Activated T-cell treated with anti-CD3 and anti-CD28 coated beads, Interleukin-2, amount 50 U/mL, for 4 hours (primary cell): ENCODE measurements at regions not wholly inside any gene's neighbourhood (a gene's known extent, or its start where the extent isn't known, plus 50 kb on each side); places are given as distances from the start of the nearest gene placed in this dataset.
"Not testable (repeated sequence)": the region's sequence is repeated elsewhere in the genome, so short reads cannot be mapped to it uniquely, and the experiment has no call there.

ENCODE experiments used
- ATAC-seq, 2 donors: fragments of 200-7000 bp; cut with Tn5 transposase; one replicate each; pipeline ENCODE4 v1.10.0; 2021
- DNase-seq: peaks from one replicate; pipeline ENCODE4 v3.0.0-alpha.2; 2020
- H3K27me3 Mint-ChIP-seq: one replicate; pipeline ENCODE4 v1.8.0; 2021; ENCODE audit warnings: low read depth, mixed read lengths
- H3K36me3 Mint-ChIP-seq: one replicate; pipeline ENCODE4 v1.8.0; 2022; ENCODE audit warnings: mixed read lengths; ENCODE audit not compliant: insufficient read depth
- H3K4me1 Mint-ChIP-seq: one replicate; pipeline ENCODE4 v1.8.0; 2021; ENCODE audit warnings: low read depth, mixed read lengths
- H3K4me3 Mint-ChIP-seq: one replicate; pipeline ENCODE4 v1.8.0; 2021; ENCODE audit warnings: mild to moderate bottlenecking, moderate library complexity, mixed read lengths
- H3K9me3 Mint-ChIP-seq: one replicate; pipeline ENCODE4 v1.8.0; 2021; ENCODE audit warnings: mixed read lengths

GRCh38 chr5:6286404-6286803, 91.9 kb downstream of the MED10 start:
- no peak overlapping the region for H3K4me3 Mint-ChIP-seq
- no peak for DNase-seq
- ATAC-seq, result no peak
- H3K4me1 Mint-ChIP-seq, result no peaks in the 10 kb centered on the region
- no peaks in the 10 kb centered on the region for H3K9me3 Mint-ChIP-seq
- peaks cover 7% of the 10 kb centered on the region for H3K27me3 Mint-ChIP-seq
- H3K36me3 Mint-ChIP-seq, result peaks cover 2% of the 10 kb centered on the region

- not testable (repeated sequence) for H3K4me3 Mint-ChIP-seq, H3K4me1 Mint-ChIP-seq, DNase-seq, H3K9me3 Mint-ChIP-seq, H3K27me3 Mint-ChIP-seq, H3K36me3 Mint-ChIP-seq, ATAC-seq
Measured at GRCh38 chr5:6284491-6284890, 93.9 kb downstream of the MED10 start.

GRCh38 chr5:6282352-6282751, 96.0 kb downstream of the MED10 start:
- ATAC-seq (no peak), DNase-seq (no peak)
- Mint-ChIP-seq H3K9me3 (no peaks in the 10 kb centered on the region), H3K4me1 (no peaks in the 10 kb centered on the region), H3K27me3 (peaks cover 7% of the 10 kb centered on the region), H3K36me3 (peaks cover 2% of the 10 kb centered on the region), H3K4me3 (no peak overlapping the region)

- DNase-seq (no peak), ATAC-seq (no peak)
- peaks cover 7% of the 10 kb centered on the region for H3K27me3 Mint-ChIP-seq
Measured at GRCh38 chr5:6281818-6282217, 96.5 kb downstream of the MED10 start.

GRCh38 chr5:6280425-6281100, 97.8 kb downstream of the MED10 start:
- no peak for ATAC-seq
- Mint-ChIP-seq H3K4me1 (no peaks in the 10 kb centered on the region), H3K9me3 (no peaks in the 10 kb centered on the region), H3K27me3 (peaks cover 7% of the 10 kb centered on the region), H3K36me3 (peaks cover 2% of the 10 kb centered on the region), H3K4me3 (no peak overlapping the region)
- DNase-seq, result no peak

More at GRCh38 chr5:6281818-6282217, 96.5 kb downstream of the MED10 start:
- Mint-ChIP-seq H3K9me3 (no peaks in the 10 kb centered on the region), H3K36me3 (peaks cover 2% of the 10 kb centered on the region), H3K4me1 (no peaks in the 10 kb centered on the region), H3K4me3 (no peak overlapping the region)

- peaks cover 2% of the 10 kb centered on the region for H3K36me3 Mint-ChIP-seq
- H3K9me3 Mint-ChIP-seq, result no peaks in the 10 kb centered on the region
- DNase-seq, result no peak
- H3K4me3 Mint-ChIP-seq, result no peak overlapping the region
- peaks cover 5% of the 10 kb centered on the region for H3K27me3 Mint-ChIP-seq
- no peaks in the 10 kb centered on the region for H3K4me1 Mint-ChIP-seq
- no peak for ATAC-seq
Measured at GRCh38 chr5:6279607-6280006, 98.7 kb downstream of the MED10 start.

- H3K36me3 Mint-ChIP-seq, result no peaks in the 10 kb centered on the region
- H3K9me3 Mint-ChIP-seq, result no peaks in the 10 kb centered on the region
- no peak overlapping the region for H3K4me3 Mint-ChIP-seq
- H3K27me3 Mint-ChIP-seq, result no peaks in the 10 kb centered on the region
- no peak for ATAC-seq
- no peaks in the 10 kb centered on the region for H3K4me1 Mint-ChIP-seq
- no peak for DNase-seq
Measured at GRCh38 chr5:6274846-6275543, 103.4 kb downstream of the MED10 start.

GRCh38 chr5:6273749-6274148, 104.6 kb downstream of the MED10 start:
- no peaks in the 10 kb centered on the region for H3K27me3 Mint-ChIP-seq
- no peak for ATAC-seq
- no peaks in the 10 kb centered on the region for H3K9me3 Mint-ChIP-seq
- H3K4me1 Mint-ChIP-seq, result no peaks in the 10 kb centered on the region
- no peaks in the 10 kb centered on the region for H3K36me3 Mint-ChIP-seq
- no peak overlapping the region for H3K4me3 Mint-ChIP-seq
- DNase-seq, result no peak

GRCh38 chr5:6273090-6273735, 105.1 kb downstream of the MED10 start:
- Mint-ChIP-seq H3K9me3 (no peaks in the 10 kb centered on the region), H3K36me3 (no peaks in the 10 kb centered on the region), H3K4me3 (no peak overlapping the region), H3K27me3 (no peaks in the 10 kb centered on the region), H3K4me1 (no peaks in the 10 kb centered on the region)
- DNase-seq (no peak), ATAC-seq (no peak)

GRCh38 chr5:6269925-6270324, 108.4 kb downstream of the MED10 start:
- H3K36me3 Mint-ChIP-seq, result no peaks in the 10 kb centered on the region
- H3K4me1 Mint-ChIP-seq, result no peaks in the 10 kb centered on the region
- DNase-seq (no peak), ATAC-seq (no peak)
- no peaks in the 10 kb centered on the region for H3K9me3 Mint-ChIP-seq
- H3K4me3 Mint-ChIP-seq, result no peak overlapping the region
- H3K27me3 Mint-ChIP-seq, result no peaks in the 10 kb centered on the region

GRCh38 chr5:6266671-6267197, 111.6 kb downstream of the MED10 start:
- ATAC-seq (no peak), DNase-seq (no peak)
- Mint-ChIP-seq H3K27me3 (no peaks in the 10 kb centered on the region), H3K9me3 (no peaks in the 10 kb centered on the region), H3K4me3 (no peak overlapping the region), H3K4me1 (no peaks in the 10 kb centered on the region), H3K36me3 (no peaks in the 10 kb centered on the region)

- ATAC-seq (no peak), DNase-seq (no peak)
- Mint-ChIP-seq H3K4me3 (no peak overlapping the region), H3K27me3 (peaks cover 3% of the 10 kb centered on the region), H3K9me3 (no peaks in the 10 kb centered on the region), H3K36me3 (no peaks in the 10 kb centered on the region), H3K4me1 (no peaks in the 10 kb centered on the region)
Measured at GRCh38 chr5:6264394-6264793, 114.0 kb downstream of the MED10 start.

GRCh38 chr5:6262651-6263363, 115.5 kb downstream of the MED10 start:
- no peak overlapping the region for H3K4me3 Mint-ChIP-seq
- no peaks in the 10 kb centered on the region for H3K36me3 Mint-ChIP-seq
- DNase-seq (no peak), ATAC-seq (no peak)
- H3K27me3 Mint-ChIP-seq, result peaks cover 3% of the 10 kb centered on the region
- no peaks in the 10 kb centered on the region for H3K4me1 Mint-ChIP-seq
- H3K9me3 Mint-ChIP-seq, result no peaks in the 10 kb centered on the region

- peaks cover 3% of the 10 kb centered on the region for H3K27me3 Mint-ChIP-seq
Measured at GRCh38 chr5:6261668-6262067, 116.7 kb downstream of the MED10 start.

More at GRCh38 chr5:6261668-6262067, 116.7 kb downstream of the MED10 start:
- no peak for DNase-seq
- H3K4me1 Mint-ChIP-seq, result no peaks in the 10 kb centered on the region
- H3K36me3 Mint-ChIP-seq, result no peaks in the 10 kb centered on the region
- H3K9me3 Mint-ChIP-seq, result peaks cover 4% of the 10 kb centered on the region
- no peak for ATAC-seq
- no peak overlapping the region for H3K4me3 Mint-ChIP-seq
